ENCODE measurements at regions not wholly inside any gene's neighbourhood (a gene's known extent, or its start where the extent isn't known, plus 50 kb on each side); places are given as distances from the start of the nearest gene placed in this dataset.
"Not testable (repeated sequence)": the region's sequence is repeated elsewhere in the genome, so short reads cannot be mapped to it uniquely, and the experiment has no call there.

GRCh38 chr3:159482994-159483367 is 505.7 kb upstream of the IL12A start:
- DNase-seq = no peak

GRCh38 chr3:159486580-159486979 is 502.1 kb upstream of the IL12A start:
- DNase-seq = no peak

DNA sequence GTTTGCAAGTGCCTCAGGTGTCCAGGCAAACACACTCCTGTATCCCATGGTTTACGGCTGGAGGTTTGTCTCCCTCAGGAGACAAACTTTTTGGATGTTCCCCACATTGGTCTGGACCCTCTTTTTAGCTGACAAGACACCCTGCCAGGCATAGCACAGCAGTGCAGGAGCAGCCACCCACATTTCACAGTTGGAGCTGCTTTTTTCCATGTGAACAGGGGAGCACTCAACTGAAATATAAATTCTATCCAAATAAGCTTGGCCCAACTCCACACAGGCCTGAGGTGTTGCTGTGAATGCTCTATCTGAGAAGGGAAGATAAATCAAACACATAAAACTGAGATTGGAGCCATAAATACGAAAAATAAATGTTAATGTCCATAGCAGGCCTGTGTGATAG is 501.3 kb upstream of the IL12A start:
- no peak for DNase-seq

GRCh38 chr3:159488602-159489001 is 500.0 kb upstream of the IL12A start:
- no peak for DNase-seq

DNA sequence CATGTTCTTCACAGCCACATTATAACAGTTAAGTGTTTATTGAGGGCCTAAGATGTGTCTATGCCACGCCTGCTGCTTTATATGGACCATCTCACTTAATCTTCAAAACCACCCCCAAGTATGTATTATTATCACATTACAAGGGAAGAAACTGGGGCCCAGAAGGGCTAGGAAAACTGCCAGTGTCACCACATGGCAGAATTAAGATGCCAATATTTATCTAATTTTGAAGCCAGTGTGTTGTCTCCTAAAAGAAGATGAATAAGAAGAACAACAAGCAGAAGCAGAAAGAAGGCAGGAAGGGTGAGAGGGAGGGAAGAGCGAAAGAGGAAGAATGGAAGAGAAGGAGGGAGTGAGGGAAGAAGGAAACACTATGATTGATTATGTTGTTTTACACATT is 491.3 kb upstream of the IL12A start:
- DNase-seq = no peak

- no peak for DNase-seq
These were observed 489.4 kb upstream of the IL12A start for GRCh38 chr3:159499031-159499793.

DNA sequence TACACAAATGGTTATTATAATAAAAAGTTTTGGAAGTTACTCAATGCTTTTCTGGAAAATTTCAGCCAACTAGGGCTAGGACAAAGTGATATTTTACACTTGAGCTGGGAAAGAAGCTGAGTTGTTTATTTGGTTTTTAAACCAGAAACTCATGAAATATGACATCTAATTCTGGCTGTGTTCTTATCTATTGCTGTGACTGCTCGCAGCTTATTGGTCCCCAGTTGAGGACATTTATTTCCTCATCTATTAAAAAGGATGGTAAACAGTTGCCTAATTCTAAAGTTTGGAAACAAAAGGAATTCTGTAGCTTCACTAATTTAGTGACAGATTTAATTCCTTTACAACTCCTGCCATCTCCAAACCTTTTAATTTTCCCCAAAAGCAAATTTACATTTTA is 487.6 kb upstream of the IL12A start:
- no peak for DNase-seq

- DNase-seq = no peak
These were observed 485.6 kb upstream of the IL12A start for GRCh38 chr3:159502986-159503385.

GRCh38 chr3:159510988-159511387 is 477.6 kb upstream of the IL12A start:
- not testable (repeated sequence) for DNase-seq

GRCh38 chr3:159513444-159513843 is 475.2 kb upstream of the IL12A start:
- no peak for DNase-seq

- no peak for DNase-seq
These were observed 474.7 kb upstream of the IL12A start for GRCh38 chr3:159513867-159514380.

GRCh38 chr3:159517105-159517504 is 471.5 kb upstream of the IL12A start:
- DNase-seq = no peak

- DNase-seq = no peak
These were observed 468.0 kb upstream of the IL12A start for GRCh38 chr3:159520638-159521037.

GRCh38 chr3:159522276-159522675 is 466.4 kb upstream of the IL12A start:
- DNase-seq = no peak

DNA sequence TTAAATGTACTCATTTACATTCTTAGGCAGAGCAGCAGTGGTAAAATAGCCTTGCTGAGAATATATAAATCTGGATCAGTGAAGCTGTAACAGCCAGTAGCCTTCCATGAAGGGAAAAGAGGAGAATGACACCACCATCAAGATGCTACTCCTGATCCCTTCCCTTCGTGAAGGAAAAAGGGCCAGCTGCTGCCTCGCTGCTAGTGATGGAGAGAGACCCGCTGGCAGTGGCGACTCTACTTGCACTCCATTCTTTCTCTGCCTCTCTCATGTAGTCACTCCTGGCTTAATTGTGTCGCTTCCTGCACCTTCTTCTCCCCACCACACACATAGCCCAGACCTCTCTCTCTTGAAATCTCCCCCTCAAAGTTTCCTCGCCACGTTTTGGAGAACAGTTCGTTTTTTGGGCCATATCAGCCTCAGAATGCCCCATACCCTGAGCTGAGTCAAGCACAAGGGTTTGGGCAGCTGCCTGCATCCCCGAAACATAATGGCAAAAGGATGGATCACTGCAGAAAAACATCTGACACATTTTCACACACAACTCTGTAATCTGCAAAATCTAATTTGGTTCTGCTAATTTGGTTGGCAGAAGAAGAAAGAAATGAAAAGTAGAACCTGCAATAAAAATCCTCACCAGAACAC is 460.3 kb upstream of the IL12A start:
- no peak for DNase-seq

GRCh38 chr3:159532577-159532976 is 456.1 kb upstream of the IL12A start:
- no peak for DNase-seq

DNA sequence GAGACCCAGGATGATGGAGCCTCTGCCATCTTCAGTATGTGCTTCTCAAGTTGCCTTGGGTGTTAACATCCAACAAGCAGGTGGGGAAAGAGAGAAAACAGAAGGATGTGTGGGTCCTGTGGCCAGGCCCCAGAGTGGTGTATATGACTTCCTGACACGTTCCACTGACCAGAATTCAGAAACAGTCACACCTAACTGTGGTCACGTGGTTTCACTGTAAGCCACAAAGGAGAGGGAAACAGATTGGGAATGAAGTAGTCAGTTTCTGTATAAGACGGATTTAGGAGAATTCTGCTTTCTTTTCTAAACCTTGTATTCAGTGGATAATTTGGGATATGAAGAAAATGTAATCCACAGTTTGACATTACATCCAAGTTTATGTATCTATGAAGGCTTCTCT is 454.1 kb upstream of the IL12A start:
- DNase-seq = no peak

- no peak for DNase-seq
These were observed 451.8 kb upstream of the IL12A start for GRCh38 chr3:159536876-159537275.

- no peak for DNase-seq
These were observed 450.1 kb upstream of the IL12A start for GRCh38 chr3:159538507-159538906.

DNA sequence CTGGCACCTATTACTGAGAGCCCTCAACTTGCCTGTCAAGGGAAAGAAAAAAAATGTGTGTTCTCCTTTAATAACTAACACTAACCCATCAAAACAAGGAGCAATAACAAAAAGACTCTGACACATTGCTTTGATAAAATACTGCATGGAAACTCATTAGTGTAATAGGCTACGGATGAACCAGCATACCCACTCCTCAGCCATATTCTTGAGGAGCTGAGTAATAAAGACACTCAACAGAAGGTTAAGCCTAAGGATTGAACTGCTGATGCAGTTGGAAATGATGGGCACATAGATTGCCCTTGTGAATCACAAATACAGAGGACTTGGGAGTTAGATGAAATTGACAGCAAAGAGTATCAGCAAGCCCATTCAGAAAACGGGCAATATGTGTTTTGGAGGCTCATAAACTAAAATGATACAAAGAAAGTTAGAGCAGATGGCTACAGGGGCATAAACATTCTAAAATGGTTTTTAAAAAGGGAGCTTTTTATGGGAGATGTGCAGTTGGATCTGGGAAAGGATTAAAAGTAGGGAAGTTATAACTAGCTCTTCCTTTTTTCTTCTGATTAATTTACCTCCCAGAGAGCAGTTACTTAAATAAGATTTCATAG is 447.6 kb upstream of the IL12A start:
- no peak for DNase-seq

DNA sequence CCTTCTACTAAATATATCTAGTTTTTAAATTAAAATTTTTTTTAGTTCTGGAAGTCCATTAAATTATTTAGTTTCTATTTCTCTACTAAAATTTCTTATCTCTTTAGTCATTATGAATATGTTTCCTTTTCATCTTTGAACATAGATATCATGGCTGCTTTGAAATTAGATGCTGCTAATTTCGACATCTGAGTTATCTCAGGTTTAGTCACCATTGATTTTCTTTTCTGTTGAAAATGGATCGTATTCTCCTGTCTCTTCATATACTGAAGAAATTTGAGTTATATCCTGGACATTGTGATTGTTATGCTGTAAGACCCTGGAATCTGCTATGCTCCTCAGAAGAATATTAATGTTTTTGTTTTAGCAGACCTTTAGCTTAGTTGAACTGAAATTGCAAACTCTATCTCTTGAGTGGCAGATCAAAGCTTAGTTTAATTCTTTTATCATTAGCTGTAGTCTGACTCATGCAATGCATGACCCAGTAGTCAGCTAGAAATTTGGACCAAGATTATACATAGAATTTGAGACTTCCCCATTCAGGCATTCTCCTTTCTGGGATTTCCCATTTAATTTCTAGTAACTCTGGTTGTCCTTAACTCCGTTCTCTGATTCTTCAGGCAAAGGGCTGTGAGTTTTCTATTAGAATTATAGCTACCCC is 439.8 kb upstream of the IL12A start:
- no peak for DNase-seq

- no peak for DNase-seq
These were observed 433.4 kb upstream of the IL12A start for GRCh38 chr3:159555205-159555604.

- DNase-seq = no peak
These were observed 428.9 kb upstream of the IL12A start for GRCh38 chr3:159559771-159560170.

Data from NCI-H1436 (cell line).